K562 (cell line): ENCODE measurements at regions not wholly inside any gene's neighbourhood (a gene's known extent, or its start where the extent isn't known, plus 50 kb on each side); places are given as distances from the start of the nearest gene placed in this dataset.

Experiments
- ATAC-seq: fragments of 200-7000 bp; cut with Tn5 transposase; 3 replicates; pipeline ENCODE4 v1.9.1; 2020; ENCODE audit warnings: moderate library complexity
- BruUV-seq: library from RNA; stranded (reverse); fragments of 400-500 nt; replicated peaks from 2 replicates; lab custom pipeline; 2021; lab: Mats Ljungman, UMichigan
- CTCF ChIA-PET: fragments of 300-600 bp; formaldehyde crosslinking; extraction: SDS; loops from one replicate; lab custom pipeline; 2021; ENCODE audit warnings: low intra/inter-chr PET ratio; lab: Yijun Ruan, JAX
- POLR2A ChIA-PET: fragments of 300-600, 350-650 bp; sonication (Branson Sonifier 250); formaldehyde crosslinking; extraction: SDS; loops from one replicate; lab custom pipeline; 2021; ENCODE audit warnings: antibody characterized with exemption, inconsistent platforms; lab: Yijun Ruan, JAX
- DNase-seq, 4 experiments: peaks; one replicate each; pipeline versions ENCODE4 v3.0.0 to v3.0.0-alpha.2; 2011 to 2018; ENCODE audit warnings: low spot score in 3 of 4, mixed read lengths in 3 of 4; ENCODE audit errors: extremely low read depth in 1 of 4
- FAIRE-seq: peaks from 2 replicates; lab custom pipeline; 2011; peaks lifted over from hg19 to GRCh38; lab: Jason Lieb, UNC
- H2AFZ ChIP-seq: 2 replicates; pipeline ENCODE4 v1.6.0; 2011; ENCODE audit warnings: low read depth, low read length, control low read depth, inconsistent platforms
- H3K27ac ChIP-seq: fragments of 200-600 bp; 3 replicates; pipeline ENCODE4 v1.8.0; 2011; ENCODE audit warnings: low read depth, mild to moderate bottlenecking, control low read depth, inconsistent platforms, low read length, moderate library complexity, mixed read lengths; ENCODE audit errors: extremely low read depth
- H3K27me3 ChIP-seq, 2 experiments: fragments of 300-600 bp in 1 of 2; 2 replicates in 1 of 2; 3 replicates in 1 of 2; pipeline versions ENCODE4 v1.6.0 to v1.8.0; 2011; ENCODE audit warnings: inconsistent platforms in 2 of 2, low read length in 2 of 2, mild to moderate bottlenecking in 1 of 2, mixed read lengths in 1 of 2, moderate library complexity in 1 of 2; ENCODE audit not compliant: control insufficient read depth in 2 of 2, insufficient read depth in 2 of 2
- H3K36me3 ChIP-seq: fragments of 300-600 bp; 3 replicates; pipeline ENCODE4 v1.8.0; 2011; ENCODE audit warnings: mild to moderate bottlenecking, low read length, inconsistent platforms; ENCODE audit not compliant: control insufficient read depth, insufficient read depth
- H3K4me1 ChIP-seq, 2 experiments: fragments of 200-600 bp in 1 of 2; replicated peaks in 1 of 2; 2 replicates in 1 of 2; 3 replicates in 1 of 2; pipeline versions ENCODE4 v1.5.1 to v1.8.0; 2011; ENCODE audit warnings: inconsistent platforms in 2 of 2, low read length in 2 of 2, mild to moderate bottlenecking in 1 of 2, mixed read lengths in 1 of 2, moderate library complexity in 1 of 2; ENCODE audit not compliant: control insufficient read depth in 2 of 2, insufficient read depth in 2 of 2
- H3K4me2 ChIP-seq: 2 replicates; pipeline ENCODE4 v1.6.1; 2011; ENCODE audit warnings: low read length, control low read depth, inconsistent platforms, mixed read lengths; ENCODE audit not compliant: insufficient read depth
- H3K4me3 ChIP-seq: fragments of 200-600 bp; sonication (generic), shearing (Covaris generic); 2 replicates; pipeline ENCODE4 v1.5.1; 2016; ENCODE audit warnings: control low read depth, inconsistent platforms
- H3K79me2 ChIP-seq: fragments of 200-600 bp; 3 replicates; pipeline ENCODE4 v1.8.0; 2011; ENCODE audit warnings: low read length, inconsistent platforms; ENCODE audit not compliant: control insufficient read depth, insufficient read depth
- H3K9ac ChIP-seq, 2 experiments: 2 replicates each; pipeline versions ENCODE4 v1.6.0 to v1.6.1; 2011; ENCODE audit warnings: low read depth in 2 of 2, low read length in 2 of 2, control low read depth in 1 of 2, inconsistent platforms in 1 of 2, mild to moderate bottlenecking in 1 of 2, mixed read lengths in 1 of 2; ENCODE audit not compliant: insufficient read depth in 1 of 2
- H3K9me1 ChIP-seq: one replicate; pipeline ENCODE4 v1.6.0; 2011; ENCODE audit warnings: inconsistent platforms, mild to moderate bottlenecking, low read length, moderate library complexity; ENCODE audit not compliant: control insufficient read depth, insufficient read depth
- H3K9me3 ChIP-seq: replicated peaks from 2 replicates; pipeline ENCODE4 v1.5.1; 2011; ENCODE audit warnings: low read depth, low read length, inconsistent platforms; ENCODE audit not compliant: control insufficient read depth, insufficient read depth
- H4K20me1 ChIP-seq: replicated peaks from 2 replicates; pipeline ENCODE4 v1.6.1; 2011; ENCODE audit warnings: low read length, inconsistent platforms, mixed read lengths; ENCODE audit not compliant: control insufficient read depth, insufficient read depth
- CBX2 ChIP-seq: fragments of 200-600 bp; sonication (generic); IDR thresholded peaks from one replicate; pipeline ENCODE4 v1.6.1; 2012; ENCODE audit warnings: mild to moderate bottlenecking, low read length, inconsistent platforms; ENCODE audit not compliant: insufficient read depth, poor library complexity, severe bottlenecking
- CHD4 ChIP-seq: fragments of 200-600 bp; sonication (generic); IDR thresholded peaks from 3 replicates; pipeline ENCODE4 v1.6.1; 2012; ENCODE audit warnings: low read depth, mild to moderate bottlenecking, mixed read lengths, low read length, inconsistent platforms; ENCODE audit not compliant: insufficient read depth, insufficient replicate concordance, poor library complexity, severe bottlenecking
- FOXP1 ChIP-seq: sonication (generic); formaldehyde crosslinking; IDR thresholded peaks from 2 replicates; pipeline ENCODE4 v1.8.0; 2022; ENCODE audit warnings: mild to moderate bottlenecking, missing genetic modification reagents
- GTF2E2 ChIP-seq: fragments of 200-800 bp; sonication (Bioruptor generic); IDR thresholded peaks from 2 replicates; pipeline ENCODE4 v1.6.1; 2016; ENCODE audit warnings: missing genetic modification characterization, missing compliant biosample characterization
- NKRF ChIP-seq: fragments of 450-650 bp; IDR thresholded peaks from 2 replicates; pipeline ENCODE4 v1.6.1; 2016; ENCODE audit warnings: borderline replicate concordance
- NR2C1 ChIP-seq, 2 experiments: fragments of 450-650 bp; IDR thresholded peaks; 2 replicates each; pipeline ENCODE4 v1.6.1; 2017; ENCODE audit warnings: mild to moderate bottlenecking in 2 of 2, antibody characterized with exemption in 1 of 2, inconsistent platforms in 1 of 2, missing compliant biosample characterization in 1 of 2, missing genetic modification characterization in 1 of 2
- RNF219 ChIP-seq: fragments of 250-450 bp; sonication (Bioruptor Pico); IDR thresholded peaks from 2 replicates; pipeline ENCODE4 v1.5.0; 2022; ENCODE audit warnings: mild to moderate bottlenecking
- SRF ChIP-seq, 2 experiments: fragments of 250-450, 450-650 bp in 1 of 2; sonication (Bioruptor Pico) in 1 of 2; sonication (generic) in 1 of 2; formaldehyde crosslinking; IDR thresholded peaks; 2 replicates each; pipeline versions ENCODE4 v1.5.0 to v1.5.1; 2020 to 2022; ENCODE audit warnings: mild to moderate bottlenecking in 1 of 2, missing genetic modification reagents in 1 of 2
- SRSF3 ChIP-seq: fragments of 200-400 bp; formaldehyde crosslinking; IDR thresholded peaks from 2 replicates; pipeline ENCODE4 v1.6.1; 2016; ENCODE audit warnings: mild to moderate bottlenecking, low read length, moderate library complexity; ENCODE audit not compliant: insufficient read depth
- TCF15 ChIP-seq: fragments of 250-450 bp; sonication (Bioruptor Pico); IDR thresholded peaks from 2 replicates; pipeline ENCODE4 v1.8.0; 2022; ENCODE audit warnings: moderate library complexity, mild to moderate bottlenecking, inconsistent platforms
- TCF7L2 ChIP-seq: fragments of 150-350 bp; IDR thresholded peaks from 2 replicates; pipeline ENCODE4 v1.6.1; 2016; ENCODE audit warnings: low read depth, mild to moderate bottlenecking, low read length, moderate library complexity
- THRB ChIP-seq: fragments of 450-650 bp; formaldehyde crosslinking; conservative IDR thresholded peaks from 2 replicates; pipeline ENCODE4 v1.4.0; 2022; ENCODE audit warnings: mild to moderate bottlenecking, missing genetic modification characterization
- ZFPM2 ChIP-seq: fragments of 250-450 bp; sonication (Bioruptor Pico); IDR thresholded peaks from 2 replicates; pipeline ENCODE4 v1.5.1; 2022; ENCODE audit warnings: mild to moderate bottlenecking
- ZNF551 ChIP-seq: fragments of 250-450 bp; sonication (Bioruptor Pico); IDR thresholded peaks from 2 replicates; pipeline ENCODE4 v1.5.0; 2021; ENCODE audit warnings: mild to moderate bottlenecking, moderate library complexity
- ZNF561 ChIP-seq: fragments of 450-650 bp; formaldehyde crosslinking; conservative IDR thresholded peaks from 2 replicates; pipeline ENCODE4 v1.4.0; 2020; ENCODE audit warnings: mild to moderate bottlenecking, moderate library complexity
- WGBS: fragments of 100-300 bp; shearing (Covaris generic); methylation state at CpG from one replicate; pipeline ENCODE4 v1.1.6; 2016; ENCODE audit warnings: low coverage, mixed read lengths; ENCODE audit not compliant: insufficient coverage; ENCODE audit errors: missing lambda C conversion rate; 5-methylcytosine and 5-hydroxymethylcytosine counted together
- in situ Hi-C: fragments of 300-500 bp; cut with MboI; formaldehyde crosslinking; loops from 4 replicates; pipeline ENCODE4 v1.15.0; 2018; ENCODE audit warnings: inconsistent platforms, mixed read lengths
- intact Hi-C: fragments of 100-400 bp; cut with micrococcal nuclease; formaldehyde crosslinking; loops from 2 replicates; pipeline ENCODE4 v1.14.2; 2022

GRCh38 chr1:222014001-222014400 lies 272.1 kb upstream of the DUSP10 start:
- H3K9ac ChIP-seq, result no peak overlapping the region
- WGBS, result 0% methylated on average over 4 of the region's 4 CpGs
- in situ Hi-C loops (no loop called here), intact Hi-C loops (loop anchor here (5.0 kb wide), 1 partner anchor 472 kb away; no protein-coding TSS in a partner anchor)
- CTCF ChIA-PET, result no interaction called here
- no peaks in the 10 kb centered on the region for H3K4me1 ChIP-seq
- POLR2A ChIA-PET, result interaction anchor here (0.6 kb wide), 1 partner anchor 992 kb away, joined by 3 read pairs; no protein-coding TSS in a partner anchor
- no peak overlapping the region for H3K27ac ChIP-seq
- FAIRE-seq (no peak), ATAC-seq (no peak), DNase-seq (no peak)
- no peaks in the 10 kb centered on the region for H3K79me2 ChIP-seq
- H3K4me3 ChIP-seq, result no peak overlapping the region
- H3K36me3 ChIP-seq, result no peaks in the 10 kb centered on the region
- no peaks in the 10 kb centered on the region for H4K20me1 ChIP-seq
- no peaks in the 10 kb centered on the region; the same call in 1 of the 2 replicates for H3K9me3 ChIP-seq
- H3K27me3 ChIP-seq, result no peaks in the 10 kb centered on the region
- H3K9me1 ChIP-seq, result no peaks in the 10 kb centered on the region
- BruUV-seq, result no TSS peak
- no peak overlapping the region for H2AFZ ChIP-seq
- H3K4me2 ChIP-seq, result no peak overlapping the region
- TF ChIP-seq TCF15 (CRISPR knock-in tag), result no peak
- no peak for TF ChIP-seq NKRF
- no peak for TF ChIP-seq GTF2E2 (tag)
- TF ChIP-seq ZNF561 (CRISPR knock-in tag), result no peak
- no peak for TF ChIP-seq CHD4
- TF ChIP-seq SRSF3, result no peak
- no peak for TF ChIP-seq NR2C1 (IDR thresholded peaks at IDR 0.05)
- TF ChIP-seq NR2C1 (tag; IDR thresholded peaks at IDR 0.05), result no peak
- TF ChIP-seq RNF219 (CRISPR knock-in tag), result no peak
- TF ChIP-seq FOXP1 (CRISPR knock-in tag), result no peak
- TF ChIP-seq ZNF551 (CRISPR knock-in tag), result no peak
- TF ChIP-seq ZFPM2, result no peak
- TF ChIP-seq SRF (CRISPR knock-in tag; IDR thresholded peaks at IDR 0.05), result no peak
- TF ChIP-seq CBX2, result no peak
- no peak for TF ChIP-seq TCF7L2
- TF ChIP-seq THRB (CRISPR knock-in tag), result no peak
